SK-N-SH treated with all-trans-retinoic acid at 6 μM for 48 hours (cell line): ENCODE measurements at regions not wholly inside any gene's neighbourhood (a gene's known extent, or its start where the extent isn't known, plus 50 kb on each side); places are given as distances from the start of the nearest gene placed in this dataset.

Source experiments
- ATAC-seq: fragments of 200-7000 bp; cut with Tn5 transposase; 3 replicates; pipeline ENCODE4 v1.9.1; 2020; ENCODE audit warnings: mild to moderate bottlenecking, moderate library complexity
- BACH2 ChIP-seq: fragments of 250-450 bp; sonication (Bioruptor Pico); IDR thresholded peaks from 2 replicates; pipeline ENCODE4 v1.9.0; 2021; ENCODE audit warnings: mild to moderate bottlenecking, borderline replicate concordance
- CREB5 ChIP-seq: fragments of 250-450 bp; sonication (Bioruptor Pico); IDR thresholded peaks from 2 replicates; pipeline ENCODE4 v1.5.1; 2020; ENCODE audit warnings: low read depth, mild to moderate bottlenecking, moderate library complexity
- CSRNP3 ChIP-seq: fragments of 250-450 bp; sonication (Bioruptor Pico); IDR thresholded peaks from 2 replicates; pipeline ENCODE4 v1.5.1; 2021; ENCODE audit warnings: mild to moderate bottlenecking, moderate library complexity
- ESRRG ChIP-seq: fragments of 250-450 bp; sonication (Bioruptor Pico); IDR thresholded peaks from 2 replicates; pipeline ENCODE4 v1.6.1; 2021; ENCODE audit warnings: mild to moderate bottlenecking
- PATZ1 ChIP-seq: fragments of 250-450 bp; sonication (Bioruptor Pico); IDR thresholded peaks from 2 replicates; pipeline ENCODE4 v1.8.0; 2020; ENCODE audit warnings: mild to moderate bottlenecking, moderate library complexity, borderline replicate concordance
- PPARA ChIP-seq: fragments of 250-450 bp; sonication (Bioruptor Pico); IDR thresholded peaks from 2 replicates; pipeline ENCODE4 v1.5.0; 2020; ENCODE audit warnings: mild to moderate bottlenecking, borderline replicate concordance
- RARB ChIP-seq: fragments of 250-450 bp; sonication (Bioruptor Pico); IDR thresholded peaks from 2 replicates; pipeline ENCODE4 v1.8.0; 2021; ENCODE audit warnings: mild to moderate bottlenecking, moderate library complexity
- SNAI2 ChIP-seq: fragments of 250-450 bp; sonication (Bioruptor Pico); IDR thresholded peaks from 2 replicates; pipeline ENCODE4 v1.5.0; 2020; ENCODE audit warnings: mild to moderate bottlenecking, moderate library complexity
- TCF4 ChIP-seq: fragments of 250-450 bp; sonication (Bioruptor Pico); IDR thresholded peaks from 2 replicates; pipeline ENCODE4 v1.8.0; 2021; ENCODE audit warnings: mild to moderate bottlenecking, moderate library complexity, borderline replicate concordance
- TOX ChIP-seq: fragments of 250-450 bp; sonication (Bioruptor Pico); IDR thresholded peaks from 2 replicates; pipeline ENCODE4 v1.8.0; 2021; ENCODE audit warnings: mild to moderate bottlenecking, moderate library complexity, borderline replicate concordance
- TSHZ2 ChIP-seq: fragments of 250-450 bp; sonication (Bioruptor Pico); IDR thresholded peaks from 2 replicates; pipeline ENCODE4 v1.5.0; 2020; ENCODE audit warnings: mild to moderate bottlenecking, moderate library complexity
- ZFP3 ChIP-seq: fragments of 250-450 bp; sonication (Bioruptor Pico); IDR thresholded peaks from 2 replicates; pipeline ENCODE4 v1.5.0; 2020; ENCODE audit warnings: mild to moderate bottlenecking, moderate library complexity
- ZFP30 ChIP-seq: fragments of 450-650 bp; formaldehyde crosslinking; IDR thresholded peaks from 2 replicates; pipeline ENCODE4 v1.5.0; 2022; ENCODE audit warnings: mild to moderate bottlenecking, moderate library complexity
- ZNF565 ChIP-seq: fragments of 450-650 bp; formaldehyde crosslinking; conservative IDR thresholded peaks from 2 replicates; pipeline ENCODE4 v1.5.0; 2020; ENCODE audit warnings: low read depth, mild to moderate bottlenecking, moderate library complexity
- ZNF70 ChIP-seq: fragments of 450-650 bp; formaldehyde crosslinking; IDR thresholded peaks from 2 replicates; pipeline ENCODE4 v1.5.0; 2020; ENCODE audit warnings: mild to moderate bottlenecking, moderate library complexity
- ZNF8 ChIP-seq: fragments of 450-650 bp; formaldehyde crosslinking; IDR thresholded peaks from 2 replicates; pipeline ENCODE4 v1.5.0; 2020; ENCODE audit warnings: mild to moderate bottlenecking, moderate library complexity

- TF ChIP-seq CREB5, result no peak
- TF ChIP-seq, all 23 proteins: peak for 0
Observed at GRCh38 chr5:87686975-87687374, 274.2 kb upstream of the CCNH start (continued).

- TF ChIP-seq ZNF70 (CRISPR knock-in tag), result no peak
- no peak for TF ChIP-seq BACH2
- TF ChIP-seq ESRRG (CRISPR knock-in tag), result no peak
- no peak for TF ChIP-seq TSHZ2 (CRISPR knock-in tag)
- TF ChIP-seq ZFP3 (CRISPR knock-in tag), result no peak
- no peak for TF ChIP-seq ZNF8 (CRISPR knock-in tag)
- TF ChIP-seq TOX (CRISPR knock-in tag), result no peak
- TF ChIP-seq TCF4, result no peak
- no peak for ATAC-seq
Observed at GRCh38 chr5:87686018-87686417, 273.3 kb upstream of the CCNH start.

- TF ChIP-seq ZFP3 (CRISPR knock-in tag) (no peak), ZFP30 (CRISPR knock-in tag) (no peak), CREB5 (no peak), TSHZ2 (CRISPR knock-in tag) (no peak)
- ATAC-seq, result no peak
Observed at GRCh38 chr5:87674235-87674634, 261.5 kb upstream of the CCNH start.

- TF ChIP-seq SNAI2, result no peak
- ATAC-seq, result no peak
Observed at GRCh38 chr5:87671146-87671545, 258.4 kb upstream of the CCNH start.

GRCh38 chr5:87665166-87665565 is 252.4 kb upstream of the CCNH start:
- ATAC-seq, result no peak
- TF ChIP-seq CREB5 (no peak), ESRRG (CRISPR knock-in tag) (no peak), CSRNP3 (CRISPR knock-in tag) (no peak), ZFP3 (CRISPR knock-in tag) (no peak), SNAI2 (no peak), ZNF565 (no peak), PATZ1 (CRISPR knock-in tag) (no peak), ZNF8 (CRISPR knock-in tag) (no peak), PPARA (CRISPR knock-in tag) (no peak), RARB (CRISPR knock-in tag) (no peak), TSHZ2 (CRISPR knock-in tag) (no peak), TOX (CRISPR knock-in tag) (no peak)
